HG03342 (cell line): ENCODE measurements at regions not wholly inside any gene's neighbourhood (a gene's known extent, or its start where the extent isn't known, plus 50 kb on each side); places are given as distances from the start of the nearest gene placed in this dataset.
A peak's percentile ranks its signal among the peaks of the same experiment; 100 is the strongest.

Experiments
- ATAC-seq: cut with Tn5 transposase; IDR thresholded peaks from one replicate; pipeline ENCODE4 v1.9.1; 2021; ENCODE audit warnings: mild to moderate bottlenecking, moderate library complexity; ENCODE audit not compliant: unreplicated experiment

GRCh38 chr2:191738003-191738402 is 60.1 kb downstream of the NABP1 start:
- ATAC-seq, result no peak

- no peak for ATAC-seq
Measured at GRCh38 chr2:191738667-191739066, 60.7 kb downstream of the NABP1 start.

- no peak for ATAC-seq
Measured at GRCh38 chr2:191739194-191739593, 61.3 kb downstream of the NABP1 start.

GRCh38 chr2:191740016-191740419 is 62.1 kb downstream of the NABP1 start:
- ATAC-seq, result peak; percentile 87

- ATAC-seq, result no peak
Measured at GRCh38 chr2:191740759-191741158, 62.8 kb downstream of the NABP1 start.

GRCh38 chr2:191746346-191747169 is 68.6 kb downstream of the NABP1 start:
- ATAC-seq, result no peak

- ATAC-seq, result no peak
Measured at GRCh38 chr2:191747170-191747530, 69.2 kb downstream of the NABP1 start.

GRCh38 chr2:191748059-191748461 is 70.1 kb downstream of the NABP1 start:
- ATAC-seq, result peak; percentile 26

GRCh38 chr2:191748528-191749180 is 70.7 kb downstream of the NABP1 start:
- ATAC-seq, result peak; percentile 78

- ATAC-seq, result no peak
Measured at GRCh38 chr2:191749181-191749540, 71.2 kb downstream of the NABP1 start.

- no peak for ATAC-seq
Measured at GRCh38 chr2:191754103-191754502, 76.2 kb downstream of the NABP1 start.

- no peak for ATAC-seq
Measured at GRCh38 chr2:191756761-191757160, 78.8 kb downstream of the NABP1 start.

GRCh38 chr2:191757208-191757607 is 79.3 kb downstream of the NABP1 start:
- ATAC-seq, result no peak

- ATAC-seq, result peak; percentile 100
Measured at GRCh38 chr2:191758518-191759507, 80.9 kb downstream of the NABP1 start.

GRCh38 chr2:191759680-191760079 is 81.7 kb downstream of the NABP1 start:
- no peak for ATAC-seq

- ATAC-seq, result no peak
Measured at GRCh38 chr2:191760655-191761262, 82.8 kb downstream of the NABP1 start.

GRCh38 chr2:191773136-191773535 is 73.8 kb downstream of the CAVIN2 start:
- ATAC-seq, result no peak

GRCh38 chr2:191777351-191777750 is 69.5 kb downstream of the CAVIN2 start:
- ATAC-seq, result no peak

- ATAC-seq, result no peak
Measured at GRCh38 chr2:191778041-191778440, 68.8 kb downstream of the CAVIN2 start.

GRCh38 chr2:191782351-191782750 is 64.5 kb downstream of the CAVIN2 start:
- ATAC-seq, result no peak

- peak; percentile 74 for ATAC-seq
Measured at GRCh38 chr2:191783416-191783815, 63.5 kb downstream of the CAVIN2 start.
